ENCODE measurements at regions not wholly inside any gene's neighbourhood (a gene's known extent, or its start where the extent isn't known, plus 50 kb on each side); places are given as distances from the start of the nearest gene placed in this dataset.

DNA sequence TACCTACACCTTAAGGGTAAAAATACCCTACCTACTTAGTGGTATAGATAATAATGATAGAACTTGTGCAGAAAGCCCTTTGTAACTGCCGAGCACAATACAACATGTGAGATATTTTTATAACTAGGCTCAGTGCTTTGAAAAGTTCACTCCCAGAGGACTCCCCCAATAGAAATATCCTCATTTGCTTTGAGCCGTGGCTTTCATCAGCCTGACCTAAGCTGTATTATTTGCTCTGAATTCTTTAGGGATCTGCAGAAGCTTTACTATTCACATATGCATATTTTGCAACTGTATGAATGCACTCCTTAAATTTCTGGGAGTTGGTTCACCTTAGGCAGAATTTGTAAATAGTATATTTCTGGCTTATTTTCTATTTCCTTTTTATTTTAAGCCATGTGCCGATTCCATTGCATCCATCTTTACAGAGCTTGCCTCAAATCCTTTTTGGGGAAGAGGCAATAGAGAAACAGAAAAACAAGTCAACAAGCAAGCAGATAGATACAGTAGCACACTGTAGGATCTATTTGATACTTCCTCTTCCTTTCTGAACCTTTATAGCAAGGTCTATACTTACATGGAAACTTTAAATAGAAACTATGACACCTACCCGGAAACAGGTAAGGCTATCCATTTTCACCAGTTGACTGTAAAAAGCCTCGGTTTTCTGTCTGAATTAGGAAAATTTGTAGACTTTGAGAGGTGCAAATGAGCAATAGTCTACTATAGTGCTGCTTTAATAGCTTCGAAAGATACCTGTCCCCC lies 242.5 kb upstream of the VCX3A start:
- TF ChIP-seq POLR2A (IDR thresholded peaks at IDR 0.05; ENCODE audit: low read length) (no peak), GATA1 (IDR thresholded peaks at IDR 0.05; ENCODE audit: low read depth, low read length) (no peak)
